Bronchial epithelial cell (primary cell): ENCODE measurements at regions not wholly inside any gene's neighbourhood (a gene's known extent, or its start where the extent isn't known, plus 50 kb on each side); places are given as distances from the start of the nearest gene placed in this dataset.
A peak's percentile ranks its signal among the peaks of the same experiment; 100 is the strongest.

Source experiments
- DNase-seq: peaks from one replicate; pipeline ENCODE4 v3.0.0-alpha.2; 2010; ENCODE audit warnings: low read depth
- FAIRE-seq: peaks from 2 replicates; lab custom pipeline; 2011; peaks lifted over from hg19 to GRCh38; lab: Jason Lieb, UNC
- H3K27me3 ChIP-seq: 2 replicates; pipeline ENCODE4 v1.5.1; 2011; ENCODE audit warnings: low read length; ENCODE audit not compliant: control insufficient read depth, insufficient read depth
- H3K36me3 ChIP-seq: 2 replicates; pipeline ENCODE4 v1.5.1; 2011; ENCODE audit warnings: low read length; ENCODE audit not compliant: control insufficient read depth, insufficient read depth
- H3K4me3 ChIP-seq: 2 replicates; pipeline ENCODE4 v1.5.1; 2011; ENCODE audit warnings: mild to moderate bottlenecking, low read depth, low read length, control low read depth
- TF ChIP-seq, protein P1 (sequence below): IDR thresholded peaks from 2 replicates; pipeline ENCODE4 v1.5.1; 2011; ENCODE audit warnings: mild to moderate bottlenecking, moderate library complexity, low read length, control low read depth, inconsistent platforms; ENCODE audit not compliant: insufficient read depth, severe bottlenecking

DNA sequence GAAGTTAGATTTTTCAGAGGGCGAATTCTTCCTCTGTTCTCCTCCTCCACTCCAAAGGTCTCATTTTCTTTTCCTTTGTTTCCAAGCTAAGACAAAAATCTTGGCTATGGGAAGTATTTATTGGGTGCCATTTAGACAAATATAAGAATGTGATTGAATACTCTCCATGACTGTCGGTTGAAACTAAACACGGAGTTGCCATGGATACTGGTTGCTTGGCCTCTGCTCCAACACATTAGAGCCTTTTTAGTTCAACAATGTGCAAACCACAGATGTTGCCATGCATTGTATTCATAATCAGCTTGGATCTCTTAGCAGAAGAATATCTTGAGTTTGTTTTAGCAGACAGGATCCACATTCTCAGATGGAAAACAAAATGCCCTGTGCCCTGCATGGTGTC, 366.5 kb upstream of the LCORL start:
- no peak for FAIRE-seq
- DNase-seq, result no peak
- TF ChIP-seq, protein P1, sequence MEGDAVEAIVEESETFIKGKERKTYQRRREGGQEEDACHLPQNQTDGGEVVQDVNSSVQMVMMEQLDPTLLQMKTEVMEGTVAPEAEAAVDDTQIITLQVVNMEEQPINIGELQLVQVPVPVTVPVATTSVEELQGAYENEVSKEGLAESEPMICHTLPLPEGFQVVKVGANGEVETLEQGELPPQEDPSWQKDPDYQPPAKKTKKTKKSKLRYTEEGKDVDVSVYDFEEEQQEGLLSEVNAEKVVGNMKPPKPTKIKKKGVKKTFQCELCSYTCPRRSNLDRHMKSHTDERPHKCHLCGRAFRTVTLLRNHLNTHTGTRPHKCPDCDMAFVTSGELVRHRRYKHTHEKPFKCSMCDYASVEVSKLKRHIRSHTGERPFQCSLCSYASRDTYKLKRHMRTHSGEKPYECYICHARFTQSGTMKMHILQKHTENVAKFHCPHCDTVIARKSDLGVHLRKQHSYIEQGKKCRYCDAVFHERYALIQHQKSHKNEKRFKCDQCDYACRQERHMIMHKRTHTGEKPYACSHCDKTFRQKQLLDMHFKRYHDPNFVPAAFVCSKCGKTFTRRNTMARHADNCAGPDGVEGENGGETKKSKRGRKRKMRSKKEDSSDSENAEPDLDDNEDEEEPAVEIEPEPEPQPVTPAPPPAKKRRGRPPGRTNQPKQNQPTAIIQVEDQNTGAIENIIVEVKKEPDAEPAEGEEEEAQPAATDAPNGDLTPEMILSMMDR, result no peak
- Histone ChIP-seq H3K4me3 (no peak overlapping the region), H3K36me3 (no peaks in the 10 kb centered on the region), H3K27me3 (no peaks in the 10 kb centered on the region)

DNA sequence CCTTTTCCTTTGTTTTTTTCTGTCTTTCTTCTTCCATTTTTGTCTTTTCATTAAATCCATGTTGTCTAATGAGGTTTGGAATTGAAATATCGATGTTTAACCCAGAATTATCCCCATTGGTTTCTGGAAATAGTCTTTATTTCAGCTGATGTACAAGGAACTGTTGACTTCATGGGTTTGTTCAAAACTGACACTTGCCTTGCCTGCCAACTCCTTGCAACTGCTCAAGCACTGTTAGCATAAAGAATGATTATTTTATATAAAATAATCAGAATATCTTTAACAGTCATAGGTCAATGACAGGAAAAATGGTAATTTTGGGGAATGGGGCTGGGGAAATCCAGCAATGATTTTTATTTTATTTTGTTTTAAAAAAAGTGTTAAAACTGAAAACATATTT, 359.6 kb upstream of the LCORL start:
- no peaks in the 10 kb centered on the region for H3K36me3 ChIP-seq
- no peaks in the 10 kb centered on the region for H3K27me3 ChIP-seq
- DNase-seq, result no peak
- H3K4me3 ChIP-seq, result no peak overlapping the region
- TF ChIP-seq, protein P1, result no peak
- no peak for FAIRE-seq

DNA sequence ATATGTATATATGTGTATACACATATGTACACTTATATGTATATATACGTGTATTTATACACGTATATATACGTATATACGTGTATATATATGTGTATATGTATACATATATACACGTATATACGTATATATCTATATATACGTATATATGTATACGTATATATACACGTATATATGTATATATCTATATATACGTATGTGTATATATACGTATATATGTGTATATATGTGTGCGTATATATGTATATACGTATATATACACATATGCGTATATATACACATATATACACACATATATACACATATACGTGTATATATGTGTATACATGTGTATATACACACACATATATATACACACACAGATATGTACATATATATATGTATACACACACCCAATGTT, 348.0 kb upstream of the LCORL start:
- TF ChIP-seq, protein P1, result no peak
- no peak for FAIRE-seq

DNA sequence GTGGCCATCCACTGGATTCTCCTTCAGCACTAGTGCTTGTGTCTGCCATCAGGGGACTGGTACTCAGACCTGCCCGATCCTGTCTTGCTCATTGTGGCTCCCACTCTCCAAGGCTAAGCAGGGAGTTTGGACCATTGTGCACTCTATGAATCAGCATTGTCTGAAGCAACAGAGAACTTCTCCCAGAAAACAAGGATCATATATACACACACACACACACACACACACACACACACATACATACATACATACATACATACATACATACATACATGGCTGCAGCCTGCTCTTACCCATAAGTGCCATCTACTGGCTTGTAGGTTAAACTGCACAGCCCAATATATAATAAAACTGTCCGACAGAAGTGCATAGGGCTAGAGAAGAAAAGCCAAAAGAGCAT, 345.3 kb upstream of the LCORL start:
- DNase-seq (peak; percentile 47), FAIRE-seq (no peak)
- Histone ChIP-seq H3K27me3 (no peaks in the 10 kb centered on the region), H3K4me3 (no peak overlapping the region), H3K36me3 (no peaks in the 10 kb centered on the region)
- TF ChIP-seq, protein P1, result peak; percentile 49

More for the DNA sequence above, 348.0 kb upstream of the LCORL start:
- Histone ChIP-seq H3K4me3 (no peak overlapping the region), H3K36me3 (no peaks in the 10 kb centered on the region), H3K27me3 (no peaks in the 10 kb centered on the region)
- DNase-seq, result no peak

DNA sequence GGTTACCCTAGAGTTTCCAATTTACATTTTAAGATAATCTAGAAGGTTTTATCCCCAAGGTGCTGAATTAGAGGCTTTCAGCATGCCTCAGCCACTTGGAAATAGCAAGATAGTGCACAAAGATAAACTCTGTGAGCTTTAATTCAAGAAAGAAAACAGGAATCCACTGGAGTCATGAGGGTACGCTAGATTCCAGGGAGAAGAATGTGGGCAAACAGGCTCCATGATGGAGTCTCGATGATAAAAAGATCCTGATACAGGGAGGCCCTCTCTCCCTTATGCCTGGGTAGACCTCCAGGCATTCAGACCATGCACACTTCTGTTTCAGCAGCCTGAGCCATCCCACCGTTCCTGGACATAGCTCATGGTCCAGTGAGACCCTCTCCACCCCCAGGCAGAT, 344.6 kb upstream of the LCORL start:
- no peaks in the 10 kb centered on the region for H3K27me3 ChIP-seq
- TF ChIP-seq, protein P1, result no peak
- FAIRE-seq (no peak), DNase-seq (no peak)
- H3K36me3 ChIP-seq, result no peaks in the 10 kb centered on the region
- H3K4me3 ChIP-seq, result no peak overlapping the region

DNA sequence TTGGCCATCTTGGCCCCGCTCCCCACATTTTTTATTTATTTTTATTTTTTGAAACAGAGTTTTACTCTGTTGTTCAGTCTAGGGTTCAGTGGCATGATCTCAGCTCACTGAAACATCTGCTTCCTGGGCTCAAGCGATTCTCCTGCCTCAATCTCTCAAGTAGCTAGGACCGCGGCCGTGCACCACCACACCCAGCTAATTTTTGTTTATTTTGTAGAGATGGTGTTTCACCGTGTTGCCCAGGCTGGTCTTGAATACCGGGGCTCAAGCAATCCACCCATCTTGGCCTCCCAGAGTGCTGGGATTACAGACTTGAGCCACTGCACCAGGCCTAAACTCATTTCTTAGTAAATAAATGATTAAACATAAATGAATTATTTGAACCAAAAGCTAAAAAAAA, 322.0 kb upstream of the LCORL start:
- TF ChIP-seq, protein P1, result no peak
- H3K27me3 ChIP-seq, result no peaks in the 10 kb centered on the region
- no peaks in the 10 kb centered on the region for H3K36me3 ChIP-seq
- H3K4me3 ChIP-seq, result no peak overlapping the region
- DNase-seq (no peak), FAIRE-seq (no peak)
